SH-SY5Y (cell line): ENCODE measurements at regions not wholly inside any gene's neighbourhood (a gene's known extent, or its start where the extent isn't known, plus 50 kb on each side); places are given as distances from the start of the nearest gene placed in this dataset.

Source experiments
- GATA2 ChIP-seq: IDR thresholded peaks from 2 replicates; pipeline ENCODE4 v1.6.1; 2011; ENCODE audit warnings: mild to moderate bottlenecking, low read depth, low read length
- GATA3 ChIP-seq: IDR thresholded peaks from 2 replicates; pipeline ENCODE4 v1.6.1; 2011; ENCODE audit warnings: low read depth, mild to moderate bottlenecking, low read length, moderate library complexity

DNA sequence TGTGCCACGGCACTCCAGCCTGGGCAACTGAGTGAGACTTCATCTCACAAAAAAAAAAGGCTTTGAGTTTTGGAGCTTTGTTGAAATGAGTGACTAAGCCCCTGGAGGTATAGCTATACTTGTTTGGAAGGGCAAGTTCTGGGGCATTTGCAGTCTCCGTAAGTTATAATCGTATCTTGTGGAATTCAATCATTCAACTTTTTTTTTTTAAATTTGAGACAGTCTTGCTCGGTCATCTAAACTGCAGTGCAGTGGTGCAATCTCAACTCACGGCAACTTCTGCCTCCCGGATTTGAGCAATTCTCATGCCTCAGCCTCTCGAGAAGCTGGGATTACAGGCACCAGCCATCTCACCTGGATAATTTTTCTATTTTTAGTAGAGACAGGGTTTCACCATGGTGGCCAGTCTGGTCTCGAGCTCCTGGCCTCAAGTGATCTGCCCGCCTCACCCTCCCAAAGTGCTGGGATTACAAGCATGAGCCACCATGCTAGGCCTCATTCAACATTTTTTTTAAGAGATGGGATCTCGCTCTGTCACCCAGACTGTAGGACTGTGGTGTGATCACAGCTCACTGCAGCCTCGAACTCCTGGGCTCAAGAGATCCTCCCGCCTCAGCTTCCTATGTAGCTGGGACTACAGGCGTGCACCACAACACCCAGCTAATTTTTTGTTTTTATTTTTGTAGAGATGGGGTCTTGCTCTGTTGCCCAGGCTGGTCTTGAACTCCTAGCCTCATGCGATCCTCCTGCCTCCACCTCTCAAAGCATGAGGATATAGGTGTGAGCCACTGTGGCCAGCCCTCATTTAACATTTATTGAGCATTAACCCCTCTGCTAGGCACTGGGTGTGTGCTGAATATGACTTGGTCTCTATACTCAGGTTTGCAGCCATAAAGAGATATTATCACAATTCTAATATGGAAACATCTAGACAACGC, 133.7 kb upstream of the MAP1LC3B2 start:
- TF ChIP-seq GATA3, result no peak
- TF ChIP-seq GATA2, result no peak

DNA sequence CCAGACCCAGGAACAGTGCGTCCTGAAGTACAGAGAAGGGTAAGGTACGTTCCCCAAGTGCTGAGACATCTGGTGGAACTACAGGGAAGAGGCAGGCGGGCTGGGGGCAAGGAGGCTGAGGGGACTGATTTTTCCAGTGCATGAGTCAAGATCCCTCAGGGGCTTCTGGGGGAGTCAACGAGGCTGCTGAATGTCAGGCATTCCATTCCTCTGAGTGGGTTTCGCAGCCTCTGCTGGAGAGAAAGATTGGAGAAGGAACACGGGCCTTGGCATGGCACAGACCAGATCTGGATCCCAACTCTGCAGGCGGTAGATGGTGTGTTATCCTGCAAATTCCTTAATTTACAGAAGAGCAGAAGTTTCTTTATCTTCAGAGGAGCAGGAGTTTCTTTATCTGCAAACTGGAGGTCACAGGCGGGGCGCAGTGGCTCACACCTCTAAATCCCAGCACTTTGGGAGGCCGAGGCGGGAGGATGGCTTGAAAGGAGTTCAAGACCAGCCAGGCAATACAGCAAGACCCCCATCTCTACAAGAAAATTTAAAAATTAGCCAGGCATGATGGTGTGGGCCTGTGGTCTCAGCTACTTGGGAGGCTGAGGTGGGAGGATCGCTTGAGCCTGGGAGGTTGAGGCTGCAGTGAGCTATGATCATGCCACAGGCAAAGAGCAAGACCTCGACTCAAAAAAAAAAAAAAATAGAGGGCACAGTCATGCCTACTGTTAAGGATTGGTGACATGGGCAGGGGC, 132.6 kb upstream of the MAP1LC3B2 start:
- no peak for TF ChIP-seq GATA2
- no peak for TF ChIP-seq GATA3

DNA sequence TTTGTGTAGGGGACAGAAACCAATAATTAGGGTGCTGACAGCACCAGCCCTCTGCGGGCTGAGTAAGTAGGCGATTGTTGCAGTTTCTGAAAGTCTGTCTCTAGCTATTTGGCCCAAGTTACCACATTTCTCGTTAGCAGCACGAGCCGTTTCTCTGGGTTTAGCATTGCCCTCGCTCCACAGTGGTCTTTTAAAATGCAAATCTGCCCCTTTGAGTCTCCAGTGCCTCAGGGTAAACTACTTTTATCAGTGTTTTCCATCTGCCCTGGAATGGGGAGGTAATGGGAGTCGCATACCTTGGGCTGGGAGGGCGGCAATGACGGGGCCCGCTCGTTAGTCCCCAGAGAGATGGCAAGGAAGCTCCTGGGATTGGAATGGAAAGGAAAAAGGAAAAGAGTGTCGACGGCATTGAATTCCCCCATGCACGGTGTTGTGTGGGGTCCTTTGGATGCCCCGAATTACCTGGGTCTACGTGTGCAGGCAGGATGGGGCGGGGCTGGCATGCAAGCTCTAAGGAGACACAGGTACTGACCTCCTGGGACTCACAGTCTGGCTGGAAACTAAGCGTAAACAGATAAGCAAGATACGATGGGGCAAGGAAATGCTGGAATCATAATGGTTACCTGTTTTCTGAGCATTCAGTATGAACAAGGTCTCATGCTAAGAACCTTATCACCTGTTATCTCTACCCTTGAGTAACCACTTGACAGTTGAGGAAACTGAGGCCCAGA, 131.8 kb upstream of the MAP1LC3B2 start:
- TF ChIP-seq GATA3, result no peak
- no peak for TF ChIP-seq GATA2

DNA sequence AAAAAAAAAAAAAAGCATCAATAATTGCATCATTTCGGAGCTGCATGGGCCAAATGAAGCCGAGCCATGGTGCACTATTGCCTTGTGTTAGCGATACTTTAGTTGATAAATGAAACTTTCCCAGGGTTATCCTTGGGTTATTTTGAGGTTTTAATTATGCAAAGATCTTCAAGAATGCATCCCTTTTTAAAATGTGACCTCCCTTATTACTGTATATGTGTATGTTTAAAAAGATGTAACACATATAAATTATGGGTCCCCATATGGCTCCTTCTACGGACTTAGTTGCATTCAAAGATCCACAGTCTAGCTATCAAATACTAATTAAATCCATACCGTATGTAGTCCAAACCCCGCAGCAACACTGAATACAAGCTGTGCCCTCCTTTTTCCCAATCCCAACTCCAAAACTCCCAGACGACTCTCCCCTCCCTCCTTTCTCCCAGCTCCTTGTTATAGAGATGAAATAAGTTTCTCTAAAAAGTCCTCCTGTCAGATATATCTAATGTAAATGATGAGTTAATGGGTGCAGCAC, 129.3 kb upstream of the MAP1LC3B2 start:
- TF ChIP-seq GATA3 (no peak), GATA2 (no peak)

DNA sequence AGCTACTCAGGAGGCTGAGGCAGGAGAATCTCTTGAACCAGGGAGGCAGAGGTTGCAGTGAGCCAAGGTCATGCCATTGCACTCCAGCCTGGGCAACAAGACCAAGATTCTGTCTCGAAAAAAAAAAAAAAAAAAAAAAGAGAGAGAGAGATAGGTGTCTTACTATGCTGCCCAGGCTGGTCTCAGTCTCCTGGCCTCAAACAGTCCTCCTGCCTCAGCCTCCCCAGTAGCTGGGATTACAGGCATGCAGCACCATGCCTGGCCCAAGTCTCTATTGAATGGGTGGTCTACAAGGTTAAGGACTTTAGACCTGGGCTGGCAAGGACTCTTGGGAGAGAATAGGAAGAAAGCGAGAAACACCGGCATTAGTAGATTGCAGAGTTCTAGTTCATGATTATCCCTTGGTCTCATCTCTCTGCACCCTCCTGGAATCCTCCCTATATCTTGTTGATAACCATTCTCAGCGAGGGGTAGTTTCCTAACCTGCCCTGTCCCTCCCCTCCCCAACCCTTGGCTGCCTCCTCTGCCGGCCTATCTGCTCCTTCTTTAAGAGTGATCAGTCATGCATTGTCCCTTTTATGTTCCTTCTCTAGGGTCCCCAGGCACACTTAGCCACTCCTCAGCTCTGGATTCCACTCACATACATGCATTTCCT, 128.1 kb upstream of the MAP1LC3B2 start:
- no peak for TF ChIP-seq GATA3
- TF ChIP-seq GATA2, result no peak

DNA sequence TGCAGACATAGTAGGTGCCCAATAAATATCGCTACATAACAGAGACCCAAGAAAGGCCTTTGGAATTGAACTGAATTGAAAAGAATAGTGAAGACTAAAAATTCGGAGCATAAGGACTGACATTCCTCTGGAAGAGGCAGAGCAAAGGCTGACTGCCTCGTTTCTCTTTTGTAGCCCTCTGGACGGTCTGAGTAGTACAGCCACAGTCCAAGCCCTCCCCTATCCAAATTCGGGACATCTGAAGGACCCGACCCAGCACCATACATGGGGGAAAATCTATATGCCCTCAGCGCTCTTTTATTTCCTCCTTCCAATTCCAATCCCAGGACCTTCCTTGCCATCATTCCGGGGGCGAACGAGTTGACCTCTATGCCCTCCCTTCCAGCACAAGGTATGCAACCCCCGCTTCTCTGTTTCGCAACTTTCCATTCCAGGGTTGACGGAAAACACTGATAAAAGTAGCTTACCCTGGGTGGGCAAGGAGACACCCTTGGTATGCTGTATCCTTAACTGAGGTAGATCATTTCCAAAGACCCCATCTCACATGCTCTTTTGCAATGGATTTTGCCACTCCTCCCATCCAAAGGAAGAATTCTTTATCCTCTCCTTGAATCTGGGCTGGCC, 127.4 kb upstream of the MAP1LC3B2 start:
- no peak for TF ChIP-seq GATA2
- no peak for TF ChIP-seq GATA3

DNA sequence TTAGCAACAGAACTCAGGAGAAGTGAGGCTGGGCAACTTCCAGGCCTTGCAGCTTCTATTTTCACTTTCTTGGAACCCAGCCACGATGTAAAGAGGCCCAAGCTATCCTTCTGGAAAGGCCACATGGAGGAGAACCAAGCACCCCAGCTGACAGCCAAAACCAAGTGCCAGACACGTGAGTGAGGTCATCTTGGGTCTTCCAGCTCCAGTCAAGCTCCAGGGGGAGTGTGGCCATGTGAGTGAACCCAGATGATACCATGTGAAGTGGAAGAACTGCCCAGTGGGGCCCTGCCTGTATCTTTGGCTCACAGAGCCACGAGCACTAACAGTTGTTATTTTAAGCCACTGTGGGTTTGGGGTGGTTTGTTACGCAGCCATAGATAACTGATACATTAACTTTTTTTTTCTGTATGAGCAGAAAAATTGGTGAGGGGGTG, 126.8 kb upstream of the MAP1LC3B2 start:
- TF ChIP-seq GATA2 (no peak), GATA3 (no peak)

DNA sequence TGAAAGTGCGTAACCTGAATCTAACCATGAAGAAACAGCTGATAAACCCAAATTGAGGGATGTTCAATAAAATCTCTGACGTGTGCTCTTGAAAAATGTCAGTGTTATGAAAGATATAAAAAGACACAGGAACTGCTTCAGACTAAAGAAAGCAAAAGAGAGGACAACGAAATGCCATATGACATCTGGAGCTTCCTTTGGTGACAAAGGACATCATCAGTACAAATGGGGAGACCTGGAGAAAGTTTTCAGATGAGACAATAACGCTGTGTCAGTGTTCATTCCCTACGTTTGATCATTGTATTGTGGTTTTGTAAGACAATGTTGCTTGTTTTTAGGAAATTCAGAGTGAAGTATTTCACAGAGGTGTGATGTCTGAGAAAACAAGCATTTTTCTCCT, 125.9 kb upstream of the MAP1LC3B2 start:
- TF ChIP-seq GATA3 (no peak), GATA2 (no peak)

DNA sequence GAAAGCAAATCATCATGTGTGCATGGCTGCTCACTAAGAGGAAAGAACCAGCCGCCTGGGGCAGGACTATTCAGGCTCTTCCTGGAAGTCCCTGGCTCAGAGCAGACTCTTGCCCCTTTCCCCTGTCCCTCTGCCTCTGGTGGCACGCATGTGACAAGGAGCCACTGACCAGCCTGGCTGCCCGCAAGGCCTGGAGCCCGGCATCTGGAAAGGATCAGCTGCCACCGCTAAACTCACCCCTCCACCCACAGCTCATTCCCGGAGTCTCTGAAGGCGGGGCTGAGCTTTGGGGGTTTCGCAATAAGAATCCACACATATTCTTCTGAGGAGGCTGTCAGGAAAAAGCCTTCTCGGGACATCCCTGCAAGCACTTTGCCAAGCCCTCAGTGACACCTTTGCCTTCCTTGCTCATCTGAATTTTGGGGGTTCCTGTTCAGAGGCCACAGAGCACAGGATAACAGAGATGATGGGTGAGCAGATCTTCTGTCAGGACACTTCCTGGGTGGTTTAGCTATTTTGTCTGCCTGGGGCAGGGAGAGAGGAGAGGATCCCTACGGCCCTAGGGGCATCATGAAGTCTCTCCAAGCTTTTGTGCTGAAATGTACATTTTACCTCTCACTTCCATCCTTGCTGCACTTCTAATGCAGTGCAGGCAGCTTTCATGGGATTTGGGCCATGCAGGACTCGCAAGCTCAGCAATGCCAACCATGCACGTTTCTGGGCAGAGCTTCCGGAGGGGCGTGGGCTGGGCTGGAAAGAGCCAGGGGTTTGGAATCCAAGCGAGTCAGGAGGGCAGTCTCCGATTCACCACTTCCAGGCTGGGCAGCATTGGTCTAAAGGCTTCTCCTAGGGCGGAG, 124.8 kb upstream of the MAP1LC3B2 start:
- TF ChIP-seq GATA3, result no peak
- TF ChIP-seq GATA2, result no peak

DNA sequence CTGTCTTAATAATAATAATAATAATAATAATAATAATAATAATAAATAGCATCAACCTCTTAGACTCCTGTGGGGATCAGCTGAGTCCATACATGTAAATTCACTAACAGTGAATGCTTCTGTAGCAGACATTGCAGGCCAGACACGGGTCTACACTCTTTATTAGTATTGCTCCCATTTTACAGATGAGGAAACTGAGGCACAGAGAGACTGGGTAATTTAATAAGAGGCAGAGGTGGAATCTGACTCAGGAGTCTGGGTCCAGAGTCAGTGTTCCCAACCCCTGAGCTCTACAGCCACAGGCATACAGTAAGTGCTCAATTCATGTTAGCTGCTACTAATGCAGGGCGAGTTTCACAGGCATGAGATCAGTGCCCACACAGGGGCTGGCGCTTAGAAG, 123.2 kb upstream of the MAP1LC3B2 start:
- TF ChIP-seq GATA2 (no peak), GATA3 (no peak)

DNA sequence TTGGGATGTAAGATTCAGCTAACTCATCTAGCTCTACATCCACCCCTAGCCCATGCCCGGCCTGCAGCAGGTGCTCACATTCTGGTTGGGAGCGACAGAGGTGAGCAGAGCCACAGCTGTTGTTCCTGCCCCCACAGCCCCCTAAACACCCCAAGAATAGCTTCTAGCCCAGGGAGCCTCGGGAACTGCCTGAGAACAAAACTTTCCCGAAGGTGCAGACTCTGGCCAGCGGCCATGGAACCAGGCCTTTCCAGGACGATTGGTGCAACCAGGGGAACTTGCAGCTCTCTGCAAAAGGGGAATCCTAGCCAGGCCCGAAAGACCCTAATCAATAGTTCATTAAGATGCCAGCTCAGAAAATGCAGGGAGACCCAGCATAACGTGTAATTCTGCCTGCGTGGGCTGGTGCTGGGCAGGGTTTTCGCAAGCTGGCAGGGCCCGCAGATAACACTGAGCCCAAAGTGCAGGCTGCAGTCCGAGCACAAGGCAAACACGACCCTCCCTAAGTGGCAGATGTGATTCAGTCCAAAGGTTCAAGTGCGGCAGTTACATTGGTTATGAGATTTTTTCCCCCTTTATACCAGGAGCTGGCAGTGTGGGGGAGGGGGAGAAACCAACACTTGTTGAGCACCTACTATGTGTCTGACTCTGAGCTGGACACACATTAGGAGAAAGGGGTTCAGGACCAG, 122.5 kb upstream of the MAP1LC3B2 start:
- TF ChIP-seq GATA2, result no peak
- TF ChIP-seq GATA3, result no peak

DNA sequence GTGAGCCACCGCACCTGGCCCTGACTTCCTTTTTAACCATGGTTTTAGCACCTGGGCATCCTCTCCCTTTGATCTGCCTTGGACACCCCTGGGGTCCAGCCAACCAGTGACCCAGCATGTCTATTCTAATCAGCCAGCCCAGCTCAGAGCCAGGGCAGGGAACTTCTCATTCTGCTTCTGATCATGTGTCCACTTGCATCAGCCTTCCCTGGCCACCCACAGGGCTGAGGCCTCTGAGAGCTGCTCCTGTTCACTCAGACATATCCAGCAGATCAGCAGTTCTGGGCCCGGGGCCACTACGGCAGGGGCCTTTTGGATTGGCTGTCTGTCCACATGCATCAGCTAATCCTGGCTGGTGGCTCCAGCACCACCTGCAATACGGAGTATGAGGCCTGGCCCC, 117.9 kb upstream of the MAP1LC3B2 start:
- no peak for TF ChIP-seq GATA2
- no peak for TF ChIP-seq GATA3

DNA sequence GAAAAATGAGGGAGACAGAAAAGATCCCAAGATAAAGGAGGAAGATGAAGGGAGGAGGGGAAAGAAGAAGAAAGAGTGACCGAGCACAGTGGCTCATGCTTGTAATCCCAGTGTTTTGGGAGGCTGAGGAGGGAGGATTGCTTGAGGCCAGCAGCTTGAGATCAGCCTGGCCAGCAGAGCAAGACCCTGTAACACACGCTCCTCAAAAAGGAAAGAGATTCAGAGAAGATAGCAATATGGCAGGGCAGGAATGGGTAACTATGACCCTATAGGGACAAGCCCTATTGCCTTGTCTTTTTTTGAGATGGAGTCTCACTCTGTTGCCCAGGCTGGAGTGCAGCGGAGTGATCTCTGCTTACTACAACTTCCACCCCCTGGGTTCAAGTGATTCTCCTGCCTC, 116.9 kb upstream of the MAP1LC3B2 start:
- TF ChIP-seq GATA3, result no peak
- no peak for TF ChIP-seq GATA2
